NCI-H510A treated with DMSO at 0.1 percent for 48 hours (cell line): ENCODE measurements at regions not wholly inside any gene's neighbourhood (a gene's known extent, or its start where the extent isn't known, plus 50 kb on each side); places are given as distances from the start of the nearest gene placed in this dataset.

Source experiments
- DNase-seq: peaks from one replicate; lab custom pipeline; 2025; lab: John Stamatoyannopoulos, UW

- no peak for DNase-seq
Observed at GRCh38 chr12:87836190-87836589, 193.0 kb downstream of the C12orf50 start.

- no peak for DNase-seq
Observed at GRCh38 chr12:87828382-87828973, 200.7 kb downstream of the C12orf50 start.

GRCh38 chr12:87827638-87828264 lies 201.4 kb downstream of the C12orf50 start:
- DNase-seq, result no peak

- no peak for DNase-seq
Observed at GRCh38 chr12:87822923-87823322, 206.3 kb downstream of the C12orf50 start.

- no peak for DNase-seq
Observed at GRCh38 chr12:87820524-87821202, 208.5 kb downstream of the C12orf50 start.

GRCh38 chr12:87818441-87818840 lies 210.8 kb downstream of the C12orf50 start:
- no peak for DNase-seq

- DNase-seq, result no peak
Observed at GRCh38 chr12:87815771-87816585, 213.2 kb downstream of the C12orf50 start.

- DNase-seq, result no peak
Observed at GRCh38 chr12:87814625-87815024, 214.6 kb downstream of the C12orf50 start.

- DNase-seq, result no peak
Observed at GRCh38 chr12:87813476-87814234, 215.5 kb downstream of the C12orf50 start.

GRCh38 chr12:87812681-87813080 lies 216.5 kb downstream of the C12orf50 start:
- DNase-seq, result no peak

- no peak for DNase-seq
Observed at GRCh38 chr12:87812030-87812429, 217.2 kb downstream of the C12orf50 start.

GRCh38 chr12:87809916-87810315 lies 219.3 kb downstream of the C12orf50 start:
- DNase-seq, result no peak

- DNase-seq, result no peak
Observed at GRCh38 chr12:87807086-87807485, 222.1 kb downstream of the C12orf50 start.

GRCh38 chr12:87806310-87806709 lies 222.9 kb downstream of the C12orf50 start:
- no peak for DNase-seq

GRCh38 chr12:87804386-87804785 lies 224.8 kb downstream of the C12orf50 start:
- DNase-seq, result no peak

- DNase-seq, result no peak
Observed at GRCh38 chr12:87802721-87803011, 226.5 kb downstream of the C12orf50 start.

GRCh38 chr12:87801860-87802720 lies 227.1 kb downstream of the C12orf50 start:
- DNase-seq, result no peak

GRCh38 chr12:87796961-87797516 lies 232.2 kb downstream of the C12orf50 start:
- DNase-seq, result no peak

- DNase-seq, result no peak
Observed at GRCh38 chr12:87795555-87795954, 233.6 kb downstream of the C12orf50 start.

- no peak for DNase-seq
Observed at GRCh38 chr12:87794854-87795253, 234.3 kb downstream of the C12orf50 start.

GRCh38 chr12:87793131-87793530 lies 236.1 kb downstream of the C12orf50 start:
- no peak for DNase-seq
